Osteocyte (in vitro differentiated cells): ENCODE measurements at regions not wholly inside any gene's neighbourhood (a gene's known extent, or its start where the extent isn't known, plus 50 kb on each side); places are given as distances from the start of the nearest gene placed in this dataset.

Experiments
- DNase-seq: peaks from one replicate; pipeline ENCODE4 v3.0.0; 2021; ENCODE audit warnings: mixed read lengths; ENCODE audit not compliant: unreplicated experiment; ENCODE audit errors: extremely low spot score
- H3K27ac Mint-ChIP-seq: one replicate; pipeline ENCODE4 v1.8.0; 2021; ENCODE audit warnings: mild to moderate bottlenecking, mixed read lengths; ENCODE audit not compliant: unreplicated experiment
- H3K27me3 Mint-ChIP-seq: one replicate; pipeline ENCODE4 v1.8.0; 2021; ENCODE audit warnings: mixed read lengths; ENCODE audit not compliant: unreplicated experiment
- H3K36me3 Mint-ChIP-seq: one replicate; pipeline ENCODE4 v1.8.0; 2021; ENCODE audit warnings: mixed read lengths; ENCODE audit not compliant: unreplicated experiment
- H3K4me1 Mint-ChIP-seq: one replicate; pipeline ENCODE4 v1.8.0; 2021; ENCODE audit warnings: mixed read lengths; ENCODE audit not compliant: unreplicated experiment
- H3K4me3 Mint-ChIP-seq: one replicate; pipeline ENCODE4 v1.8.0; 2021; ENCODE audit warnings: mild to moderate bottlenecking, moderate library complexity, mixed read lengths; ENCODE audit not compliant: unreplicated experiment
- H3K9me3 Mint-ChIP-seq: one replicate; pipeline ENCODE4 v1.8.0; 2021; ENCODE audit warnings: mixed read lengths; ENCODE audit not compliant: unreplicated experiment
- CTCF ChIP-seq: fragments of 200-600 bp; sonication (generic); IDR thresholded peaks from 2 replicates; pipeline ENCODE4 v1.5.0; 2021; ENCODE audit warnings: antibody characterized with exemption, mild to moderate bottlenecking, moderate library complexity

- Mint-ChIP-seq H3K27me3 (no peaks in the 10 kb centered on the region), H3K9me3 (peaks cover 3% of the 10 kb centered on the region), H3K4me3 (no peak overlapping the region), H3K4me1 (peaks cover 22% of the 10 kb centered on the region), H3K36me3 (no peaks in the 10 kb centered on the region), H3K27ac (no peak overlapping the region)
- DNase-seq, result no peak
- TF ChIP-seq CTCF, result no peak
Observed at GRCh38 chr6:8825726-8826125, 390.4 kb upstream of the SLC35B3 start.

GRCh38 chr6:8821981-8822381 lies 386.6 kb upstream of the SLC35B3 start:
- Mint-ChIP-seq H3K27ac (no peak overlapping the region), H3K4me3 (no peak overlapping the region), H3K4me1 (peaks cover 17% of the 10 kb centered on the region), H3K36me3 (no peaks in the 10 kb centered on the region), H3K9me3 (no peaks in the 10 kb centered on the region), H3K27me3 (no peaks in the 10 kb centered on the region)
- no peak for TF ChIP-seq CTCF
- DNase-seq, result no peak

GRCh38 chr6:8820313-8820712 lies 385.0 kb upstream of the SLC35B3 start:
- H3K9me3 Mint-ChIP-seq, result no peaks in the 10 kb centered on the region
- no peak for TF ChIP-seq CTCF
- no peaks in the 10 kb centered on the region for H3K27me3 Mint-ChIP-seq
- no peak overlapping the region for H3K27ac Mint-ChIP-seq
- H3K4me1 Mint-ChIP-seq, result peaks cover 17% of the 10 kb centered on the region
- H3K4me3 Mint-ChIP-seq, result no peak overlapping the region
- no peaks in the 10 kb centered on the region for H3K36me3 Mint-ChIP-seq
- DNase-seq, result no peak

- DNase-seq, result no peak
- no peaks in the 10 kb centered on the region for H3K27me3 Mint-ChIP-seq
- H3K9me3 Mint-ChIP-seq, result no peaks in the 10 kb centered on the region
- no peak overlapping the region for H3K27ac Mint-ChIP-seq
- no peak overlapping the region for H3K4me3 Mint-ChIP-seq
- peaks cover 11% of the 10 kb centered on the region for H3K4me1 Mint-ChIP-seq
- no peaks in the 10 kb centered on the region for H3K36me3 Mint-ChIP-seq
- no peak for TF ChIP-seq CTCF
Observed at GRCh38 chr6:8819446-8819845, 384.1 kb upstream of the SLC35B3 start.

GRCh38 chr6:8814440-8815000 lies 379.2 kb upstream of the SLC35B3 start:
- no peaks in the 10 kb centered on the region for H3K36me3 Mint-ChIP-seq
- no peak overlapping the region for H3K4me3 Mint-ChIP-seq
- no peaks in the 10 kb centered on the region for H3K9me3 Mint-ChIP-seq
- H3K27ac Mint-ChIP-seq, result no peak overlapping the region
- no peak for TF ChIP-seq CTCF
- H3K27me3 Mint-ChIP-seq, result no peaks in the 10 kb centered on the region
- DNase-seq, result no peak
- no peaks in the 10 kb centered on the region for H3K4me1 Mint-ChIP-seq
